ENCODE measurements at regions not wholly inside any gene's neighbourhood (a gene's known extent, or its start where the extent isn't known, plus 50 kb on each side); places are given as distances from the start of the nearest gene placed in this dataset.

DNA sequence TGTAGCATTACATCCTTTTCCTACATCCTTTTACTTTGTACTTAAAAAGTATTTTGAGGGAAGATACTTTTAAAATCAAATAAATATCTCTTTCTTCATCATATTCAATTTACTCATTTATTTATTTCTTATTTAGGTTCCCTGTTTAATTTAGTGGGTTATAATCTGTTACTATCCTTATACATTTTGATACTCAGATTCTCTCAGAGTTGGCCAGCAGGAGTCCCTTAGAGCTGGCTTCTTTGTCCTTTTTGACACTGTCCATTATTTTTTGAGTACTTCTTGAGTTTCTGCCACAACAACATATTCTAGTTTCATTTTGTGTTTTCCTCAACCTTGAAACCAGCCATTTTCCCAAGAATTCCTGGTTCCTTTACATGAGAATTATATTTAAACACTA, 111.6 kb upstream of the DCBLD2 start:
- no peaks in the 10 kb centered on the region for H3K9me3 ChIP-seq (ENCODE audit: severe bottlenecking)
- H3K4me1 ChIP-seq (ENCODE audit: insufficient read depth, poor library complexity, severe bottlenecking): no peaks in the 10 kb centered on the region
- ATAC-seq (ENCODE audit: low read depth) (no peak), DNase-seq (ENCODE audit: low spot score) (no peak)
- peak; percentile 14 for TF ChIP-seq CTCF (IDR thresholded peaks at IDR 0.05; ENCODE audit: poor library complexity, severe bottlenecking)
- H3K36me3 ChIP-seq (ENCODE audit: low read depth): no peaks in the 10 kb centered on the region
- H3K4me3 ChIP-seq (ENCODE audit: severe bottlenecking): no peak overlapping the region
- H3K27me3 ChIP-seq (ENCODE audit: insufficient read depth, poor library complexity, severe bottlenecking): no peaks in the 10 kb centered on the region
- H3K27ac ChIP-seq (ENCODE audit: poor library complexity, severe bottlenecking): no peak overlapping the region

- H3K36me3 ChIP-seq (ENCODE audit: low read depth): no peaks in the 10 kb centered on the region
- no peaks in the 10 kb centered on the region for H3K9me3 ChIP-seq (ENCODE audit: severe bottlenecking)
- H3K4me1 ChIP-seq (ENCODE audit: insufficient read depth, poor library complexity, severe bottlenecking): no peaks in the 10 kb centered on the region
- ATAC-seq (ENCODE audit: low read depth): no peak
- no peaks in the 10 kb centered on the region for H3K27me3 ChIP-seq (ENCODE audit: insufficient read depth, poor library complexity, severe bottlenecking)
- H3K27ac ChIP-seq (ENCODE audit: poor library complexity, severe bottlenecking): no peak overlapping the region
- no peak for DNase-seq (ENCODE audit: low spot score)
- no peak for TF ChIP-seq CTCF (IDR thresholded peaks at IDR 0.05; ENCODE audit: poor library complexity, severe bottlenecking)
- no peak overlapping the region for H3K4me3 ChIP-seq (ENCODE audit: severe bottlenecking)
These were observed 110.6 kb upstream of the DCBLD2 start for GRCh38 chr3:99012051-99012450.

DNA sequence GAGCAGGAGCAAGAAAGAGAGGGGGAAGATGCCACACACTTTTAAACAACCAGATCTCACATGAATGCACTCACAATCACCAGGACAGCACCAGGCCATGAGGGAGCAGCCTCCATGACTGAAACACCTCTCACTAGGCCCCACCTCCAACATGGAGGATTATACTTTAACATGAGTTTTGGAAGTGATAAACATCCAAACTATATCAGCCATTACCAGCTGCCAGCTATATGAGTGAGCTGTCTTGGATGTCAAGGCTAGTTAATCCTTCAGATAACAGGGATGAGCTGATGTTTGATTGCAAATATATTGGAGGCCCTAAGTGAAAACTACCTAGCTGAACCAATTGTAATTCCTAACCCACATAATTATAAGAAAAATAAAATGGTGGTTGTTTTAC, 108.4 kb upstream of the DCBLD2 start:
- H3K27me3 ChIP-seq (ENCODE audit: insufficient read depth, poor library complexity, severe bottlenecking): no peaks in the 10 kb centered on the region
- no peak overlapping the region for H3K4me3 ChIP-seq (ENCODE audit: severe bottlenecking)
- H3K4me1 ChIP-seq (ENCODE audit: insufficient read depth, poor library complexity, severe bottlenecking): no peaks in the 10 kb centered on the region
- no peak for ATAC-seq (ENCODE audit: low read depth)
- no peaks in the 10 kb centered on the region for H3K36me3 ChIP-seq (ENCODE audit: low read depth)
- H3K9me3 ChIP-seq (ENCODE audit: severe bottlenecking): no peaks in the 10 kb centered on the region
- H3K27ac ChIP-seq (ENCODE audit: poor library complexity, severe bottlenecking): no peak overlapping the region
- no peak for DNase-seq (ENCODE audit: low spot score)
- no peak for TF ChIP-seq CTCF (IDR thresholded peaks at IDR 0.05; ENCODE audit: poor library complexity, severe bottlenecking)

DNA sequence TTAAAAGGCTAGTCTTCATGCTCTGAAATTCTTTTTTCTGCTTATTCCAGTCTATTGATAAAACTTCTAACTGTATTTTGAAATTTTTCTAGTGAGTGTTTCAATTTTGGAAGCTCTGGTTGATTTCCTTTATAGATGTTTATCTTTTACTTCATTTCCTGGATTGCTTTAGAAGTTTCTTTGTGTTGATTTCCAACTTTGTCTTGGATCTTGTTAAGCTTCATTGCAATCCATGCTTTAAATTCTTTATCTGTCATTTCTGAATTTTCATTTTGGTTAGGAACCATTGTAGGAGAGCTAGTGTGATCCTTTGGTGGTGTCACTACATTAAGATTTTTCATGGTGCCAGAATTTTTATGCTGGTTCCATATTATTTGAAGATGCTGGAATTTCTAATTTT, 105.2 kb upstream of the DCBLD2 start:
- no peaks in the 10 kb centered on the region for H3K27me3 ChIP-seq (ENCODE audit: insufficient read depth, poor library complexity, severe bottlenecking)
- no peak for TF ChIP-seq CTCF (IDR thresholded peaks at IDR 0.05; ENCODE audit: poor library complexity, severe bottlenecking)
- no peaks in the 10 kb centered on the region for H3K4me1 ChIP-seq (ENCODE audit: insufficient read depth, poor library complexity, severe bottlenecking)
- H3K36me3 ChIP-seq (ENCODE audit: low read depth): no peaks in the 10 kb centered on the region
- no peak overlapping the region for H3K4me3 ChIP-seq (ENCODE audit: severe bottlenecking)
- no peak for DNase-seq (ENCODE audit: low spot score)
- H3K27ac ChIP-seq (ENCODE audit: poor library complexity, severe bottlenecking): no peak overlapping the region
- ATAC-seq (ENCODE audit: low read depth): no peak
- H3K9me3 ChIP-seq (ENCODE audit: severe bottlenecking): no peaks in the 10 kb centered on the region

- H3K36me3 ChIP-seq (ENCODE audit: low read depth): no peaks in the 10 kb centered on the region
- H3K27me3 ChIP-seq (ENCODE audit: insufficient read depth, poor library complexity, severe bottlenecking): no peaks in the 10 kb centered on the region
- DNase-seq (ENCODE audit: low spot score) (no peak), ATAC-seq (ENCODE audit: low read depth) (no peak)
- no peaks in the 10 kb centered on the region for H3K9me3 ChIP-seq (ENCODE audit: severe bottlenecking)
- no peak overlapping the region for H3K4me3 ChIP-seq (ENCODE audit: severe bottlenecking)
- TF ChIP-seq CTCF (IDR thresholded peaks at IDR 0.05; ENCODE audit: poor library complexity, severe bottlenecking): no peak
- no peaks in the 10 kb centered on the region for H3K4me1 ChIP-seq (ENCODE audit: insufficient read depth, poor library complexity, severe bottlenecking)
- no peak overlapping the region for H3K27ac ChIP-seq (ENCODE audit: poor library complexity, severe bottlenecking)
These were observed 98.2 kb upstream of the DCBLD2 start for GRCh38 chr3:98999675-99000074.

All from RWPE2 (cell line).